GM10266 (cell line): ENCODE measurements at regions not wholly inside any gene's neighbourhood (a gene's known extent, or its start where the extent isn't known, plus 50 kb on each side); places are given as distances from the start of the nearest gene placed in this dataset.

Source experiments
- DNase-seq: peaks from one replicate; pipeline ENCODE4 v3.0.0; 2012; ENCODE audit errors: extremely low spot score
- CTCF ChIP-seq: IDR thresholded peaks from 2 replicates; pipeline ENCODE4 v1.5.1; 2012; ENCODE audit warnings: mild to moderate bottlenecking, low read depth; ENCODE audit not compliant: control insufficient read depth, insufficient read depth; ENCODE audit errors: missing control alignments

GRCh38 chr4:155122382-155122781 lies 86.1 kb upstream of the NPY2R start:
- TF ChIP-seq CTCF = no peak
- DNase-seq = no peak

- no peak for DNase-seq
- TF ChIP-seq CTCF = no peak
Measured at GRCh38 chr4:155134136-155134535, 74.3 kb upstream of the NPY2R start.

DNA sequence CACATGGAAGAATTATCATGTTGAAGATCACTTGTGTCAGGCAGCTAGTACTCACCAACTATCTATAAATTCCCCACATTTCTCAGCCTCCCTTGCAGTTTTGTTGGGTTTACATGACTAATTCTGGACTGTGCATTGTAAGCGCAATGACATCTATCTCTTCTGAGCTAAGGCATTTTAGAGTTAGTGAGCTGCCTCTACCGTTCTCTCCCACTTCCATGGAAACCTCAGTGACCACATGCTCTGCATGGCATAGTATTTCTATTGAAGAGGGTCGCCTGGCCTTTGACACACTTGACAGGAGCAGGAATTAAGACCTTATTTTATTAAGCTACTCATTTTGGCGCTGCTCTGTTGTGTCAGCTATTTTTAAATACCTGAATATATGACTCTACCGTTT lies 67.5 kb upstream of the NPY2R start:
- TF ChIP-seq CTCF = no peak

DNA sequence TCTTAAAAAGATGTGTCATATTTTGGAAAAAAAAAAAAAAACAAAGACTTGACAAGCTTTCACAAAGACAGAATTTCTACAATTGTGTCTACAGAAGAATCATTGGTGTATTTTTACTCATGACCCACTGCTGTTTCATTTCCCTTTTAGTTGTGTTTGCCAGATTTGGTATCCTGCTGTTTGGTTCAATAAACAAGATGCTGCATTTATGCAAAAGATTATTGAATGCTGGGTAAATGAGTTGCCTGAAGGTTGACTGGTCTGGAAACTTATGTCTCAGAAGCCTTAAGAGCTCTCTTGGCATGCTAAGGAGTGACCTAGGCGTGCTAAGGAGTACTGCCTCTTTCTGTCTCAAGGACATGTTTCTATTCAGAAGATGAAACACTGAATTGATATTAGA lies 64.9 kb upstream of the NPY2R start:
- no peak for TF ChIP-seq CTCF

More for the DNA sequence above, 67.5 kb upstream of the NPY2R start:
- no peak for DNase-seq

More for the DNA sequence above, 64.9 kb upstream of the NPY2R start:
- DNase-seq = no peak
